GM13976 (cell line): ENCODE measurements at regions not wholly inside any gene's neighbourhood (a gene's known extent, or its start where the extent isn't known, plus 50 kb on each side); places are given as distances from the start of the nearest gene placed in this dataset.

Source experiments
- DNase-seq: peaks from one replicate; pipeline ENCODE4 v3.0.0; 2012; ENCODE audit warnings: low spot score
- CTCF ChIP-seq: IDR thresholded peaks from 2 replicates; pipeline ENCODE4 v1.5.1; 2012; ENCODE audit warnings: borderline replicate concordance, mild to moderate bottlenecking; ENCODE audit not compliant: insufficient read depth; ENCODE audit errors: extremely low read depth, missing control alignments, control extremely low read depth
- in situ Hi-C: fragments of 300-500 bp; cut with MboI; formaldehyde crosslinking; loops from one replicate; pipeline ENCODE4 v1.12.0; 2022; ENCODE audit warnings: low sequenced_read_pairs, mixed read lengths, inconsistent platforms; ENCODE audit not compliant: unreplicated experiment

GRCh38 chr11:42169191-42169590, 709.7 kb upstream of the LRRC4C start:
- TF ChIP-seq CTCF, result no peak

GRCh38 chr11:42170601-42171000, 711.1 kb upstream of the LRRC4C start:
- in situ Hi-C loops, result no loop called here
- TF ChIP-seq CTCF, result no peak

More at GRCh38 chr11:42169191-42169590, 709.7 kb upstream of the LRRC4C start:
- DNase-seq, result no peak
- in situ Hi-C loops, result no loop called here

GRCh38 chr11:42171046-42171445, 711.6 kb upstream of the LRRC4C start:
- no peak for DNase-seq
- in situ Hi-C loops, result no loop called here
- no peak for TF ChIP-seq CTCF

More at GRCh38 chr11:42170601-42171000, 711.1 kb upstream of the LRRC4C start:
- DNase-seq, result no peak

GRCh38 chr11:42172441-42172840, 713.0 kb upstream of the LRRC4C start:
- in situ Hi-C loops, result no loop called here
- DNase-seq, result no peak
- TF ChIP-seq CTCF, result no peak

- no peak for DNase-seq
- in situ Hi-C loops, result no loop called here
- no peak for TF ChIP-seq CTCF
Observed at GRCh38 chr11:42175203-42175602, 715.8 kb upstream of the LRRC4C start.

- no peak for TF ChIP-seq CTCF
- no peak for DNase-seq
- in situ Hi-C loops, result no loop called here
Observed at GRCh38 chr11:42179216-42179615, 719.8 kb upstream of the LRRC4C start.
